GM12878 (cell line): ENCODE measurements at regions not wholly inside any gene's neighbourhood (a gene's known extent, or its start where the extent isn't known, plus 50 kb on each side); places are given as distances from the start of the nearest gene placed in this dataset.

Experiments used
- ATAC-seq: fragments of 200-7000 bp; cut with Tn5 transposase; 3 replicates; pipeline ENCODE4 v1.9.1; 2020; ENCODE audit warnings: mild to moderate bottlenecking, moderate library complexity
- BruUV-seq: library from RNA; stranded (reverse); fragments of 400-500 nt; replicated peaks from 2 replicates; lab custom pipeline; 2021; lab: Mats Ljungman, UMichigan
- CTCF ChIA-PET: fragments of 300-600 bp; sonication (Branson Sonifier 250); formaldehyde crosslinking; extraction: SDS; loops from one replicate; lab custom pipeline; 2021; ENCODE audit warnings: inconsistent platforms; lab: Yijun Ruan, JAX
- POLR2A ChIA-PET: fragments of 350-600 bp; formaldehyde crosslinking; extraction: SDS; loops from one replicate; lab custom pipeline; 2021; ENCODE audit warnings: inconsistent platforms; lab: Charles Lee
- RAD21 ChIA-PET: fragments of 300-600 bp; sonication (Branson Sonifier 250); formaldehyde crosslinking; loops from one replicate; lab custom pipeline; 2023; ENCODE audit warnings: antibody characterized with exemption; ENCODE audit not compliant: unreplicated experiment; lab: Charles Lee
- SMC1A ChIA-PET: fragments of 300-600 bp; sonication (Branson Sonifier 250); formaldehyde crosslinking; loops from one replicate; lab custom pipeline; 2023; ENCODE audit not compliant: unreplicated experiment, uncharacterized antibody; lab: Charles Lee
- DNase-seq: peaks from one replicate; pipeline ENCODE4 v3.0.0-alpha.2; 2011; ENCODE audit warnings: low read depth, low spot score
- FAIRE-seq: peaks from 3 replicates; lab custom pipeline; 2011; peaks lifted over from hg19 to GRCh38; lab: Jason Lieb, UNC
- H2AFZ ChIP-seq: 2 replicates; pipeline ENCODE4 v1.6.0; 2011; ENCODE audit warnings: low read depth, low read length, control low read depth; ENCODE audit not compliant: control insufficient read depth
- H3K27ac ChIP-seq: 2 replicates; pipeline ENCODE4 v1.5.1; 2011; ENCODE audit warnings: control low read depth; ENCODE audit not compliant: control insufficient read depth, insufficient read depth
- H3K27me3 ChIP-seq, 2 experiments: replicated peaks in 1 of 2; 2 replicates each; pipeline versions ENCODE4 v1.6.0 to v1.6.1; 2011; ENCODE audit warnings: low read length in 1 of 2; ENCODE audit not compliant: control insufficient read depth in 2 of 2, insufficient read depth in 2 of 2
- H3K36me3 ChIP-seq, 2 experiments: 2 replicates each; pipeline ENCODE4 v1.5.1; 2011; ENCODE audit warnings: low read length in 1 of 2; ENCODE audit not compliant: control insufficient read depth in 2 of 2, insufficient read depth in 2 of 2
- H3K4me1 ChIP-seq: 2 replicates; pipeline ENCODE4 v1.6.1; 2011; ENCODE audit warnings: mild to moderate bottlenecking, low read length, moderate library complexity, mixed read lengths; ENCODE audit not compliant: control insufficient read depth, insufficient read depth
- H3K4me2 ChIP-seq: 2 replicates; pipeline ENCODE4 v1.6.0; 2011; ENCODE audit warnings: control low read depth; ENCODE audit not compliant: control insufficient read depth, insufficient read depth
- H3K4me3 ChIP-seq: fragments of 200-600 bp; sonication (generic); 2 replicates; pipeline ENCODE4 v1.5.1; 2016
- H3K79me2 ChIP-seq: 2 replicates; pipeline ENCODE4 v1.6.0; 2011; ENCODE audit warnings: low read length; ENCODE audit not compliant: control insufficient read depth, insufficient read depth
- H3K9ac ChIP-seq: 2 replicates; pipeline ENCODE4 v1.8.0; 2011; ENCODE audit warnings: low read length, control low read depth, mixed read lengths; ENCODE audit not compliant: control insufficient read depth, insufficient read depth
- H3K9me3 ChIP-seq: replicated peaks from 3 replicates; pipeline ENCODE4 v1.5.1; 2011; ENCODE audit warnings: mild to moderate bottlenecking, low read length; ENCODE audit not compliant: control insufficient read depth, insufficient read depth
- H4K20me1 ChIP-seq: 2 replicates; pipeline ENCODE4 v1.6.0; 2011; ENCODE audit not compliant: control insufficient read depth, insufficient read depth
- ASH2L ChIP-seq: fragments of 300-600, 200-600 bp; sonication (generic); IDR thresholded peaks from 2 replicates; pipeline ENCODE4 v1.6.1; 2017; ENCODE audit warnings: low read depth, mild to moderate bottlenecking, borderline replicate concordance
- CBX5 ChIP-seq: sonication (generic); IDR thresholded peaks from 2 replicates; pipeline ENCODE4 v1.6.1; 2016; ENCODE audit warnings: low read depth, moderate library complexity, mild to moderate bottlenecking, inconsistent platforms
- CHD1 ChIP-seq: IDR thresholded peaks from 2 replicates; pipeline ENCODE4 v1.6.1; 2012; ENCODE audit warnings: low read depth, low read length, improper control_type of control experiment
- CREB1 ChIP-seq: IDR thresholded peaks from 2 replicates; pipeline ENCODE4 v1.6.1; 2012; ENCODE audit warnings: low read depth, mild to moderate bottlenecking, inconsistent platforms
- CREM ChIP-seq: IDR thresholded peaks from 2 replicates; pipeline ENCODE4 v1.6.1; 2014; ENCODE audit warnings: antibody characterized with exemption, low read depth
- EP300 ChIP-seq, 2 experiments: fragments of 150-350 bp in 1 of 2; IDR thresholded peaks; 2 replicates each; pipeline ENCODE4 v1.6.1; 2011 to 2012; ENCODE audit warnings: low read depth in 2 of 2, low read length in 2 of 2, borderline replicate concordance in 1 of 2, improper control_type of control experiment in 1 of 2, inconsistent platforms in 1 of 2; ENCODE audit not compliant: control insufficient read depth in 1 of 2
- GABPA ChIP-seq: IDR thresholded peaks from 2 replicates; pipeline ENCODE4 v1.6.1; 2014; ENCODE audit warnings: antibody characterized with exemption, low read depth, mild to moderate bottlenecking, inconsistent platforms
- NR2C1 ChIP-seq: fragments of 450-650 bp; IDR thresholded peaks from 2 replicates; pipeline ENCODE4 v1.6.1; 2017; ENCODE audit warnings: antibody characterized with exemption, mild to moderate bottlenecking, moderate library complexity
- RELA ChIP-seq: fragments of 450-650 bp; IDR thresholded peaks from 2 replicates; pipeline ENCODE4 v1.8.0; 2014; ENCODE audit warnings: borderline replicate concordance; ENCODE audit not compliant: partially characterized antibody
- SREBF1 ChIP-seq: IDR thresholded peaks from 2 replicates; pipeline ENCODE4 v1.6.1; 2012; ENCODE audit warnings: mild to moderate bottlenecking, low read length
- SREBF2 ChIP-seq: IDR thresholded peaks from 2 replicates; pipeline ENCODE4 v1.6.1; 2012; ENCODE audit warnings: mild to moderate bottlenecking, low read length
- TAF1 ChIP-seq: IDR thresholded peaks from 2 replicates; pipeline ENCODE4 v1.6.1; 2011; ENCODE audit warnings: mild to moderate bottlenecking, low read depth, low read length, borderline replicate concordance
- TCF12 ChIP-seq: IDR thresholded peaks from 2 replicates; pipeline ENCODE4 v1.6.1; 2011; ENCODE audit warnings: low read depth, mild to moderate bottlenecking, low read length
- ZNF207 ChIP-seq: fragments of 450-650 bp; IDR thresholded peaks from 2 replicates; pipeline ENCODE4 v1.6.1; 2014; ENCODE audit warnings: antibody characterized with exemption, mild to moderate bottlenecking, borderline replicate concordance
- WGBS: methylation state at CpG from one replicate; pipeline ENCODE4 v1.1.6; 2016; ENCODE audit warnings: low lambda C conversion rate; ENCODE audit not compliant: insufficient replicate concordance, insufficient coverage; ENCODE audit errors: missing lambda C conversion rate; 5-methylcytosine and 5-hydroxymethylcytosine counted together
- in situ Hi-C: fragments of 300-500 bp; cut with MboI; formaldehyde crosslinking; loops from 9 replicates; pipeline ENCODE4 v1.14.3; 2018; ENCODE audit warnings: mixed read lengths
- intact Hi-C: fragments of 100-400 bp; cut with micrococcal nuclease; formaldehyde crosslinking; loops from one replicate; pipeline ENCODE4 v1.14.2; 2022; ENCODE audit not compliant: unreplicated experiment
- TF ChIP-seq, protein P1 (sequence below), 3 experiments: IDR thresholded peaks in 2 of 3; conservative IDR thresholded peaks in 1 of 3; 2 replicates each; pipeline ENCODE4 v1.5.1; 2011; ENCODE audit warnings: low read depth in 3 of 3, low read length in 3 of 3, mild to moderate bottlenecking in 3 of 3, control low read depth in 2 of 3, moderate library complexity in 2 of 3, inconsistent platforms in 1 of 3, mixed read lengths in 1 of 3; ENCODE audit not compliant: control insufficient read depth in 2 of 3, insufficient read depth in 1 of 3; ENCODE audit errors: extremely low read depth in 1 of 3
- TF ChIP-seq, protein P2 (sequence below): fragments of 450-650 bp; IDR thresholded peaks from 2 replicates; pipeline ENCODE4 v1.6.1; 2018; ENCODE audit warnings: borderline replicate concordance, mild to moderate bottlenecking; ENCODE audit not compliant: partially characterized antibody
- TF ChIP-seq, protein P3 (sequence below): IDR thresholded peaks from 2 replicates; pipeline ENCODE4 v1.6.1; 2011; ENCODE audit warnings: low read depth, low read length, improper control_type of control experiment, borderline replicate concordance

DNA sequence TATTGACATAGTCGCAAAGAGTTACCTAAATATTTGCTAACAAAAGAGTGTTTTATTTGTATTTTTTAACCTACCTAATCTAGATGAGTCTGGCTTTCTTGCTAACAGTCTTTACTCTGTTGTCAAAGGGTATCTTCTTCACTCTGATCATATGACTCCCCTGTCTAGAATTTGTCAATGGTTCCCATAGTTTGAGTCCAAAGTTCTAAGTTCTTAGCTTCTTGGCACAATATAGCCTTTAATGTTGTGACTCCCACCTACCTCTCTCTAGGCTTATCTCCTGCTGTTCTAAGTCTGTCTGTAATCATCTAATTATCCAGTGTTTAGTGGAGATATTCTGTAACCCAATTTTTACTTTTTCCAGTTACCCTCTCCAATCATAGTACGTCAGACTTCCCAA lies 104.3 kb upstream of the PDE3A start (continued):
- TF ChIP-seq CHD1 (no peak), SREBF2 (no peak), CBX5 (no peak)

DNA sequence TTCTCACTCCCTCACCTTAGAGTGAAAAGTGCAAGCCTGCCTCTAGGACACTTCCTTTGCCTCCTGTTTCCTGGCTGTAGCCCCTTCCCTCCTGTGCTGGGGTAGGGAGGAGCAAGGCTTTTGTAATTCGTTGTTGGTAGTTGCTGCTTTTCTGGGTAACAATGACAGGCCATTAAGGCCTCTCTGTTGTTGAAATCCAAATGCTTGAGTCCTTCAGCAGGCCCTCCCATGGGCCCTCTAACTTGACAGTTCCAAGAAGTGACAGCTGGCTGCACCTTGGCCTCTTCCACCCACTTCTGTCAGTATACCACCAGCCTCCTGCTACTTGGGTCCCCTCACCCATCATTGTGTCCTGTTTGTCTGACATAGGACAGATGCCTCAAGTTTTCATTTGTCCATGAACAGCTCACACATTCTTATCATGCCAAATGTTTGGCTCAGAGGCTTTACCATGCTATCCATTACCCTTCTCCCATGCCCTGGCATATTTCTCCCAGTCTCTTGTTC lies 103.7 kb upstream of the PDE3A start:
- WGBS: 0% methylated on average over 1 of the region's 1 CpG

More for the DNA sequence above, 103.7 kb upstream of the PDE3A start:
- no TSS peak for BruUV-seq
- intact Hi-C loops: no loop called here
- ChIA-PET POLR2A (no interaction called here), SMC1A (interaction anchor here (1.6 kb wide), 1 partner anchor 100 kb away, joined by 3 read pairs; no protein-coding TSS in a partner anchor), CTCF (no interaction called here), RAD21 (no interaction called here)
- Histone ChIP-seq H2AFZ (no peak overlapping the region), H3K27ac (no peak overlapping the region), H4K20me1 (no peaks in the 10 kb centered on the region), H3K4me3 (no peak overlapping the region), H3K9ac (no peak overlapping the region), H3K4me2 (no peak overlapping the region), H3K4me1 (no peaks in the 10 kb centered on the region), H3K36me3 (no peaks in the 10 kb centered on the region), H3K9me3 (no peaks in the 10 kb centered on the region), H3K79me2 (no peaks in the 10 kb centered on the region), H3K27me3 (no peaks in the 10 kb centered on the region)
- no peak for DNase-seq
- in situ Hi-C loops: no loop called here
- no peak for ATAC-seq
- TF ChIP-seq, protein P1, sequence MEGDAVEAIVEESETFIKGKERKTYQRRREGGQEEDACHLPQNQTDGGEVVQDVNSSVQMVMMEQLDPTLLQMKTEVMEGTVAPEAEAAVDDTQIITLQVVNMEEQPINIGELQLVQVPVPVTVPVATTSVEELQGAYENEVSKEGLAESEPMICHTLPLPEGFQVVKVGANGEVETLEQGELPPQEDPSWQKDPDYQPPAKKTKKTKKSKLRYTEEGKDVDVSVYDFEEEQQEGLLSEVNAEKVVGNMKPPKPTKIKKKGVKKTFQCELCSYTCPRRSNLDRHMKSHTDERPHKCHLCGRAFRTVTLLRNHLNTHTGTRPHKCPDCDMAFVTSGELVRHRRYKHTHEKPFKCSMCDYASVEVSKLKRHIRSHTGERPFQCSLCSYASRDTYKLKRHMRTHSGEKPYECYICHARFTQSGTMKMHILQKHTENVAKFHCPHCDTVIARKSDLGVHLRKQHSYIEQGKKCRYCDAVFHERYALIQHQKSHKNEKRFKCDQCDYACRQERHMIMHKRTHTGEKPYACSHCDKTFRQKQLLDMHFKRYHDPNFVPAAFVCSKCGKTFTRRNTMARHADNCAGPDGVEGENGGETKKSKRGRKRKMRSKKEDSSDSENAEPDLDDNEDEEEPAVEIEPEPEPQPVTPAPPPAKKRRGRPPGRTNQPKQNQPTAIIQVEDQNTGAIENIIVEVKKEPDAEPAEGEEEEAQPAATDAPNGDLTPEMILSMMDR (IDR thresholded peaks at IDR 0.05 in 2 of 3, conservative IDR thresholded peaks at IDR 0.05 in 1 of 3; ENCODE audit: control insufficient read depth in 2 of 3, extremely low read depth in 1 of 3, insufficient read depth in 1 of 3, low read depth in 3 of 3, low read length in 3 of 3): no peak
- TF ChIP-seq GABPA (no peak), CREM (no peak), TAF1 (no peak), ZNF207 (no peak), NR2C1 (no peak), RELA (no peak), TCF12 (no peak), CREB1 (no peak), ASH2L (no peak), SREBF1 (no peak), EP300 (IDR thresholded peaks at IDR 0.05; ENCODE audit: borderline replicate concordance in 1 of 2, control insufficient read depth in 1 of 2, low read depth in 2 of 2, low read length in 2 of 2) (no peak)
- TF ChIP-seq, protein P2, sequence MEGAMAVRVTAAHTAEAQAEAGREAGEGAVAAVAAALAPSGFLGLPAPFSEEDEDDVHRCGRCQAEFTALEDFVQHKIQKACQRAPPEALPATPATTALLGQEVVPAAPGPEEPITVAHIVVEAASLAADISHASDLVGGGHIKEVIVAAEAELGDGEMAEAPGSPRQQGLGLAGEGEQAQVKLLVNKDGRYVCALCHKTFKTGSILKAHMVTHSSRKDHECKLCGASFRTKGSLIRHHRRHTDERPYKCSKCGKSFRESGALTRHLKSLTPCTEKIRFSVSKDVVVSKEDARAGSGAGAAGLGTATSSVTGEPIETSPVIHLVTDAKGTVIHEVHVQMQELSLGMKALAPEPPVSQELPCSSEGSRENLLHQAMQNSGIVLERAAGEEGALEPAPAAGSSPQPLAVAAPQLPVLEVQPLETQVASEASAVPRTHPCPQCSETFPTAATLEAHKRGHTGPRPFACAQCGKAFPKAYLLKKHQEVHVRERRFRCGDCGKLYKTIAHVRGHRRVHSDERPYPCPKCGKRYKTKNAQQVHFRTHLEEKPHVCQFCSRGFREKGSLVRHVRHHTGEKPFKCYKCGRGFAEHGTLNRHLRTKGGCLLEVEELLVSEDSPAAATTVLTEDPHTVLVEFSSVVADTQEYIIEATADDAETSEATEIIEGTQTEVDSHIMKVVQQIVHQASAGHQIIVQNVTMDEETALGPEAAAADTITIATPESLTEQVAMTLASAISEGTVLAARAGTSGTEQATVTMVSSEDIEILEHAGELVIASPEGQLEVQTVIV: no peak
- TF ChIP-seq, protein P3, sequence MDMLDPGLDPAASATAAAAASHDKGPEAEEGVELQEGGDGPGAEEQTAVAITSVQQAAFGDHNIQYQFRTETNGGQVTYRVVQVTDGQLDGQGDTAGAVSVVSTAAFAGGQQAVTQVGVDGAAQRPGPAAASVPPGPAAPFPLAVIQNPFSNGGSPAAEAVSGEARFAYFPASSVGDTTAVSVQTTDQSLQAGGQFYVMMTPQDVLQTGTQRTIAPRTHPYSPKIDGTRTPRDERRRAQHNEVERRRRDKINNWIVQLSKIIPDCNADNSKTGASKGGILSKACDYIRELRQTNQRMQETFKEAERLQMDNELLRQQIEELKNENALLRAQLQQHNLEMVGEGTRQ: no peak
- no peak for FAIRE-seq
